Gastroesophageal sphincter (tissue), 3 donors: ENCODE measurements at regions not wholly inside any gene's neighbourhood (a gene's known extent, or its start where the extent isn't known, plus 50 kb on each side); places are given as distances from the start of the nearest gene placed in this dataset.
"Not testable (repeated sequence)": the region's sequence is repeated elsewhere in the genome, so short reads cannot be mapped to it uniquely, and the experiment has no call there.

Experiments
- CTCF ChIP-seq, 4 experiments: fragments of 200-600 bp in 2 of 4; fragments of 450-650 bp in 2 of 4; sonication (generic) in 1 of 4; IDR thresholded peaks; one replicate each; pipeline ENCODE4 v1.5.1; 2017 to 2019; ENCODE audit warnings: antibody characterized with exemption in 4 of 4, mild to moderate bottlenecking in 2 of 4, moderate library complexity in 2 of 4
- EP300 ChIP-seq: sonication (generic); formaldehyde crosslinking; IDR thresholded peaks from one replicate; pipeline ENCODE4 v1.6.1; 2017; ENCODE audit warnings: antibody characterized with exemption, mild to moderate bottlenecking
- POLR2A ChIP-seq, 2 donors: fragments of 450-650 bp; IDR thresholded peaks; one replicate each; pipeline ENCODE4 v1.6.1; 2017; ENCODE audit warnings: antibody characterized with exemption in 2 of 2, mild to moderate bottlenecking in 2 of 2, moderate library complexity in 1 of 2
- POLR2AphosphoS5 ChIP-seq: sonication (generic); formaldehyde crosslinking; IDR thresholded peaks from one replicate; pipeline ENCODE4 v1.6.1; 2017; ENCODE audit warnings: antibody characterized with exemption

- TF ChIP-seq CTCF (IDR thresholded peaks at IDR 0.05); POLR2A (IDR thresholded peaks at IDR 0.05); POLR2AphosphoS5; EP300: not testable (repeated sequence)
Measured at GRCh38 chr7:76723928-76724327, 96.8 kb upstream of the POMZP3 start.
